H1 (cell line): ENCODE measurements at regions not wholly inside any gene's neighbourhood (a gene's known extent, or its start where the extent isn't known, plus 50 kb on each side); places are given as distances from the start of the nearest gene placed in this dataset.

ENCODE experiments used
- CTCF ChIA-PET: fragments of 300-600 bp; sonication (Branson Sonifier 250); formaldehyde crosslinking; loops from one replicate; lab custom pipeline; 2021; ENCODE audit not compliant: partially characterized antibody; lab: Charles Lee
- POLR2A ChIA-PET: fragments of 300-600 bp; sonication (Branson Sonifier 250); formaldehyde crosslinking; loops from one replicate; lab custom pipeline; 2021; ENCODE audit warnings: inconsistent platforms; ENCODE audit not compliant: partially characterized antibody; lab: Charles Lee
- DNase-seq, 2 experiments: peaks; one replicate each; pipeline versions ENCODE4 v3.0.0 to v3.0.0-alpha.2; 2010 to 2022; ENCODE audit warnings: low spot score in 2 of 2, low read depth in 1 of 2, mixed read lengths in 1 of 2
- FAIRE-seq: peaks from 2 replicates; lab custom pipeline; 2011; peaks lifted over from hg19 to GRCh38; lab: Jason Lieb, UNC
- H2AFZ ChIP-seq: 2 replicates; pipeline ENCODE4 v1.8.1; 2012; ENCODE audit warnings: low read length, inconsistent platforms
- H2AK5ac ChIP-seq: 2 replicates; pipeline ENCODE4 v1.6.1; 2013; ENCODE audit warnings: low read depth, low read length
- H2BK120ac ChIP-seq: replicated peaks from 2 replicates; pipeline ENCODE3; 2013; ENCODE audit warnings: low read depth, low read length, inconsistent platforms
- H2BK12ac ChIP-seq: 2 replicates; pipeline ENCODE4 v1.6.1; 2013; ENCODE audit warnings: low read depth, low read length
- H2BK15ac ChIP-seq: 2 replicates; pipeline ENCODE4 v1.6.1; 2013; ENCODE audit warnings: low read length
- H2BK20ac ChIP-seq: 2 replicates; pipeline ENCODE4 v1.6.1; 2013; ENCODE audit warnings: low read length
- H2BK5ac ChIP-seq: 2 replicates; pipeline ENCODE4 v1.6.1; 2013; ENCODE audit warnings: low read depth, low read length
- H3K14ac ChIP-seq: 2 replicates; pipeline ENCODE4 v1.6.1; 2013; ENCODE audit warnings: inconsistent platforms; ENCODE audit not compliant: insufficient read length
- H3K18ac ChIP-seq: 2 replicates; pipeline ENCODE4 v1.6.1; 2013; ENCODE audit warnings: low read length; ENCODE audit errors: extremely low read depth
- H3K23ac ChIP-seq: 2 replicates; pipeline ENCODE4 v1.6.1; 2013; ENCODE audit warnings: inconsistent platforms; ENCODE audit not compliant: insufficient read length
- H3K23me2 ChIP-seq: 2 replicates; pipeline ENCODE4 v1.6.1; 2013; ENCODE audit warnings: low read depth, low read length
- H3K27ac ChIP-seq: 2 replicates; pipeline ENCODE4 v1.6.1; 2011; ENCODE audit warnings: low read depth, low read length, inconsistent platforms
- H3K27me3 ChIP-seq, 4 experiments: replicated peaks in 1 of 4; 1 replicate in 1 of 4; 2 replicates in 3 of 4; pipeline versions ENCODE4 v1.6.1 to v1.8.1; 2011 to 2013; ENCODE audit warnings: low read length in 3 of 4, mild to moderate bottlenecking in 3 of 4, inconsistent platforms in 2 of 4, mixed read lengths in 2 of 4, moderate library complexity in 1 of 4; ENCODE audit not compliant: control insufficient read depth in 3 of 4, insufficient read depth in 3 of 4; ENCODE audit errors: extremely low read depth in 1 of 4
- H3K36me3 ChIP-seq, 4 experiments: 2 replicates each; pipeline versions ENCODE4 v1.6.1 to v1.8.1; 2011 to 2013; ENCODE audit warnings: mild to moderate bottlenecking in 4 of 4, low read length in 3 of 4, moderate library complexity in 2 of 4, control low read depth in 1 of 4, inconsistent platforms in 1 of 4; ENCODE audit not compliant: insufficient read depth in 4 of 4, control insufficient read depth in 2 of 4
- H3K4ac ChIP-seq: replicated peaks from 2 replicates; pipeline ENCODE3; 2013; ENCODE audit warnings: low read length, low read depth, mixed read lengths, inconsistent platforms; ENCODE audit not compliant: insufficient read length
- H3K4me1 ChIP-seq, 4 experiments: replicated peaks in 1 of 4; 1 replicate in 1 of 4; 2 replicates in 3 of 4; pipeline versions ENCODE4 v1.6.1 to v1.8.1; 2011 to 2013; ENCODE audit warnings: low read length in 3 of 4, inconsistent platforms in 2 of 4, mixed read lengths in 1 of 4; ENCODE audit not compliant: insufficient read depth in 4 of 4, control insufficient read depth in 3 of 4
- H3K4me2 ChIP-seq, 2 experiments: 2 replicates each; pipeline versions ENCODE4 v1.6.1 to v1.8.1; 2011 to 2013; ENCODE audit warnings: low read depth in 2 of 2, low read length in 2 of 2, control low read depth in 1 of 2, inconsistent platforms in 1 of 2, mild to moderate bottlenecking in 1 of 2; ENCODE audit not compliant: insufficient read depth in 1 of 2
- H3K4me3 ChIP-seq, 4 experiments: fragments of 200-600, 300-600 bp in 1 of 4; sonication (generic), shearing (Covaris generic), sonication (Bioruptor Twin) in 1 of 4; 2 replicates each; pipeline versions ENCODE4 v1.5.1 to v1.8.1; 2011 to 2016; ENCODE audit warnings: low read length in 4 of 4, low read depth in 3 of 4, control low read depth in 2 of 4, inconsistent platforms in 2 of 4, mild to moderate bottlenecking in 2 of 4, mixed read lengths in 1 of 4, moderate library complexity in 1 of 4; ENCODE audit not compliant: insufficient read depth in 2 of 4; ENCODE audit errors: extremely low read depth in 1 of 4
- H3K56ac ChIP-seq: replicated peaks from 2 replicates; pipeline ENCODE3; 2013; ENCODE audit warnings: low read depth, mild to moderate bottlenecking, mixed read lengths, low read length, inconsistent platforms; ENCODE audit not compliant: insufficient read length
- H3K79me1 ChIP-seq: 2 replicates; pipeline ENCODE4 v1.6.1; 2013; ENCODE audit warnings: low read depth, low read length, control low read depth
- H3K79me2 ChIP-seq, 2 experiments: 2 replicates each; pipeline versions ENCODE4 v1.6.1 to v1.8.1; 2012 to 2013; ENCODE audit warnings: low read length in 2 of 2, mild to moderate bottlenecking in 2 of 2, inconsistent platforms in 1 of 2; ENCODE audit not compliant: insufficient read depth in 2 of 2, control insufficient read depth in 1 of 2
- H3K9ac ChIP-seq, 4 experiments: replicated peaks in 1 of 4; 1 replicate in 1 of 4; 2 replicates in 3 of 4; pipeline versions ENCODE4 v1.6.1 to v1.8.1; 2011 to 2013; ENCODE audit warnings: low read depth in 3 of 4, low read length in 3 of 4, control low read depth in 2 of 4, mild to moderate bottlenecking in 2 of 4, moderate library complexity in 2 of 4, inconsistent platforms in 1 of 4; ENCODE audit errors: extremely low read depth in 1 of 4
- H3K9me3 ChIP-seq, 2 experiments: 2 replicates each; pipeline versions ENCODE4 v1.6.1 to v1.8.1; 2012 to 2013; ENCODE audit warnings: mild to moderate bottlenecking in 2 of 2, moderate library complexity in 2 of 2, control low read depth in 1 of 2, inconsistent platforms in 1 of 2, low read depth in 1 of 2, low read length in 1 of 2, mixed read lengths in 1 of 2; ENCODE audit not compliant: insufficient read depth in 2 of 2
- H4K20me1 ChIP-seq, 2 experiments: replicated peaks in 1 of 2; 2 replicates each; pipeline versions ENCODE3 to v1.8.1; 2011 to 2013; ENCODE audit warnings: inconsistent platforms in 2 of 2, low read length in 2 of 2, mild to moderate bottlenecking in 1 of 2; ENCODE audit not compliant: insufficient read depth in 2 of 2, control insufficient read depth in 1 of 2
- H4K5ac ChIP-seq: 2 replicates; pipeline ENCODE4 v1.6.1; 2013; ENCODE audit warnings: low read length, low read depth, mixed read lengths, inconsistent platforms; ENCODE audit not compliant: insufficient read length
- H4K8ac ChIP-seq: 2 replicates; pipeline ENCODE4 v1.8.0; 2013; ENCODE audit warnings: mild to moderate bottlenecking, moderate library complexity, low read length, inconsistent platforms; ENCODE audit not compliant: insufficient read depth; ENCODE audit errors: extremely low read depth
- H4K91ac ChIP-seq: replicated peaks from 2 replicates; pipeline ENCODE3; 2013; ENCODE audit warnings: low read length, mixed read lengths, inconsistent platforms; ENCODE audit not compliant: insufficient read length
- CHD2 ChIP-seq: IDR thresholded peaks from 2 replicates; pipeline ENCODE4 v1.6.1; 2012; ENCODE audit warnings: low read length, improper control_type of control experiment
- HDAC2 ChIP-seq, 2 experiments: fragments of 300-600 bp in 1 of 2; sonication (generic) in 1 of 2; IDR thresholded peaks; 2 replicates each; pipeline ENCODE4 v1.6.1; 2011 to 2012; ENCODE audit warnings: low read depth in 2 of 2, low read length in 2 of 2, mild to moderate bottlenecking in 2 of 2, moderate library complexity in 2 of 2, borderline replicate concordance in 1 of 2, inconsistent platforms in 1 of 2
- KDM5A ChIP-seq: fragments of 200-600 bp; IDR thresholded peaks from 2 replicates; pipeline ENCODE4 v1.7.1; 2012; ENCODE audit warnings: mild to moderate bottlenecking, low read length, inconsistent platforms, mixed read lengths
- MAFK ChIP-seq: IDR thresholded peaks from 2 replicates; pipeline ENCODE4 v1.6.1; 2012; ENCODE audit warnings: low read depth, mild to moderate bottlenecking, improper control_type of control experiment, low read length
- NANOG ChIP-seq: IDR thresholded peaks from 2 replicates; pipeline ENCODE4 v1.6.1; 2011; ENCODE audit warnings: low read length, low read depth, mild to moderate bottlenecking, inconsistent platforms; ENCODE audit not compliant: insufficient read depth, poor library complexity, severe bottlenecking
- RAD21 ChIP-seq, 2 experiments: IDR thresholded peaks in 1 of 2; conservative IDR thresholded peaks in 1 of 2; 2 replicates each; pipeline ENCODE4 v1.6.1; 2011; ENCODE audit warnings: low read depth in 2 of 2, low read length in 2 of 2, improper control_type of control experiment in 1 of 2, inconsistent platforms in 1 of 2, mild to moderate bottlenecking in 1 of 2, moderate library complexity in 1 of 2
- RNF2 ChIP-seq: fragments of 200-900, 300-1000 bp; sonication (generic); IDR thresholded peaks from 2 replicates; pipeline ENCODE4 v1.7.1; 2016; ENCODE audit warnings: borderline replicate concordance, low read depth, mild to moderate bottlenecking, antibody characterized with exemption, low read length; ENCODE audit not compliant: poor library complexity, severe bottlenecking; ENCODE audit errors: missing control alignments
- TAF7 ChIP-seq: optimal IDR thresholded peaks from 2 replicates; pipeline ENCODE3; 2011; ENCODE audit warnings: low read depth, mild to moderate bottlenecking, inconsistent platforms, low read length, moderate library complexity, borderline replicate concordance
- YY1 ChIP-seq: IDR thresholded peaks from 2 replicates; pipeline ENCODE4 v1.6.1; 2011; ENCODE audit warnings: low read depth, mild to moderate bottlenecking, low read length
- WGBS, 2 experiments: shearing (Covaris generic) in 1 of 2; methylation state at CpG; one replicate each; pipeline versions ENCODE4 v1.1.6 to v1.1.7; 2013 to 2015; ENCODE audit warnings: low lambda C conversion rate in 2 of 2, mixed read lengths in 2 of 2, inconsistent platforms in 1 of 2, low coverage in 1 of 2, missing lambda C conversion rate in 1 of 2; ENCODE audit not compliant: insufficient replicate concordance in 2 of 2, insufficient coverage in 1 of 2, insufficient read length in 1 of 2; ENCODE audit errors: extremely low coverage in 1 of 2, missing lambda C conversion rate in 1 of 2; 5-methylcytosine and 5-hydroxymethylcytosine counted together

DNA sequence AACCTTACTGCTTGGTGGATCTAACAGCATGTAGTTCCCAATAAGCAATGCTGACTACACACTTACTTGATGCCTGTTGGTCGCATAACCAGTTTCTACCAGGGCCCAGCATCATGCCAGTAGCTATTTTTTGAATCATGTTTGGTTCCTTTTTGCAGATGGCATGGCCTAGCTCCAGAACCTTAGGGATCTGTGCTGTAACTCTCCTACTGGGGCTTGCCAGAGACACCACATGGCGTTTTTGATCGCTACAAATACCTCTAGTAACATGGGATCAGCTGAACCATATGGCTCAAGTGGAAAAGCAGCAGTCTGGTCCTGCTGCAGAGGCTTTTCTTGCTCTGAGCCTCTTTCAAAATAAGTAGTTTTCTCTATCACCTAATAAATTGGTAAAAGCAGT is 654.6 kb upstream of the API5 start:
- DNase-seq (no peak), FAIRE-seq (no peak)
- Histone ChIP-seq H3K18ac (no peak overlapping the region), H3K27me3 (no peaks in the 10 kb centered on the region), H3K14ac (no peak overlapping the region), H2AK5ac (no peak overlapping the region), H3K56ac (no peak overlapping the region), H2BK15ac (no peak overlapping the region), H3K4me3 (no peak overlapping the region), H3K23me2 (no peaks in the 10 kb centered on the region), H2BK120ac (no peak overlapping the region), H3K23ac (no peak overlapping the region), H3K79me2 (no peaks in the 10 kb centered on the region), H4K8ac (no peak overlapping the region), H3K9ac (no peak overlapping the region), H3K4ac (no peak overlapping the region), H4K20me1 (no peaks in the 10 kb centered on the region), H3K27ac (no peak overlapping the region), H2BK5ac (no peak overlapping the region), H3K79me1 (no peaks in the 10 kb centered on the region), H4K91ac (no peak overlapping the region), H3K4me1 (no peaks in the 10 kb centered on the region), H3K9me3 (no peaks in the 10 kb centered on the region), H2BK12ac (no peak overlapping the region), H3K36me3 (no peaks in the 10 kb centered on the region), H2AFZ (no peak overlapping the region), H4K5ac (no peak overlapping the region), H3K4me2 (no peak overlapping the region), H2BK20ac (no peak overlapping the region)
- CTCF ChIA-PET, result interaction anchor here (1.0 to 1.2 kb wide), 2 partner anchors 8 to 626 kb away, joined by 3 to 4 read pairs; no protein-coding TSS in a partner anchor
- POLR2A ChIA-PET, result no interaction called here
- no peak for TF ChIP-seq KDM5A
- TF ChIP-seq RNF2, result no peak
- TF ChIP-seq YY1, result no peak
- TF ChIP-seq HDAC2 (IDR thresholded peaks at IDR 0.05; ENCODE audit: borderline replicate concordance in 1 of 2, low read depth in 2 of 2, low read length in 2 of 2), result no peak
- no peak for TF ChIP-seq RAD21 (IDR thresholded peaks at IDR 0.05 in 1 of 2, conservative IDR thresholded peaks at IDR 0.05 in 1 of 2; ENCODE audit: low read depth in 2 of 2, low read length in 2 of 2)
- no peak for TF ChIP-seq NANOG
- TF ChIP-seq TAF7, result no peak
- no peak for TF ChIP-seq MAFK
- TF ChIP-seq CHD2, result no peak
- WGBS, 2 experiments, result 88% methylated on average over 3 of the region's 3 CpGs; no CpG with 5 or more reads in 1 of the 2 experiments
